ENCODE measurements at regions not wholly inside any gene's neighbourhood (a gene's known extent, or its start where the extent isn't known, plus 50 kb on each side); places are given as distances from the start of the nearest gene placed in this dataset.

GRCh38 chr11:120061036-120061760, 76.7 kb downstream of the TRIM29 start:
- DNase-seq (ENCODE audit: low read depth in 3 of 3), result no peak

DNA sequence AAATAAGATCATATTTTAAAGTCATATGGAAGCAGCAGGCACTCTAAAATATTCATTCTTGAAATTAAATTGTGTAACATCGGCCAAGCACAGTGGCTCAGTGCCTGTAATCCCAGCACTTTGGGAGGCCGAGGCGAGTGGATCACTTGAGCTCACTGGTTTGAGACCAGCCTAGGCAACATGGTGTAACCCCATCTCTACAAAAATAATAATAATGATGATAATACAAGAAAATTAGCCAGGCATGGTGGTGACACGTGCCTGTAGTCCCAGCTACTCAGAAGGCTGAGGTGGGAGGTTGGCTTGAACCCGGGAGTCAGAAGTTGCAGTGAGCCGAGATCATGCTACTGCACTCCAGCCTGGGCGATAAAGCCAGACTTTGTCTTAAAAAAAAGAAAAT, 77.4 kb downstream of the TRIM29 start:
- DNase-seq (ENCODE audit: low read depth in 3 of 3), result no peak

GRCh38 chr11:120058931-120059330, 79.0 kb downstream of the TRIM29 start:
- DNase-seq (ENCODE audit: low read depth in 3 of 3), result no peak

GRCh38 chr11:120057595-120058581, 80.0 kb downstream of the TRIM29 start:
- no peak for DNase-seq (ENCODE audit: low read depth in 3 of 3)

- no peak for DNase-seq (ENCODE audit: low read depth in 3 of 3)
Observed at GRCh38 chr11:120057028-120057330, 80.9 kb downstream of the TRIM29 start.

GRCh38 chr11:120056301-120057027, 81.4 kb downstream of the TRIM29 start:
- no peak for DNase-seq (ENCODE audit: low read depth in 3 of 3)

DNA sequence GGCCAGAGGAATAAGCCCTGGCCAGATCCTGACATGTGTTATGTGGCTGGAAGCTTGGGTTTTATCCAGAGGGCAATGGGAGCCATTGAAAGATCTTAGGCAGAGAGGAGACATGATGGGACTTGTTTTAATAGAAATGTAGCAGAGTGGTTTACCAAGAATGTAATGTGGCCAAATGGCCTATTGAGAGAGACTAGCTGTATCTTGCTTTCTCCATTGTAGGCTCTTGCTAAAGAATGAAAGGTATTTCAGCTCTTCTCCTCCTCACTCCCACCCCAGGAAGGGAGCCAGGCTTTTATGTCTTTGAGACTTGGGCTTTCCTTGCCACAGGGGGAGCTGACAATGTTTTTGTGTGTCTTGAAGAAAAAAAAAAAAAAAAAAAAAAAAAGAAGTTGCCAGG, 82.3 kb downstream of the TRIM29 start:
- no peak for DNase-seq (ENCODE audit: low read depth in 3 of 3)

GRCh38 chr11:120054753-120055045, 83.2 kb downstream of the TRIM29 start:
- no peak for DNase-seq (ENCODE audit: low read depth in 3 of 3)

DNA sequence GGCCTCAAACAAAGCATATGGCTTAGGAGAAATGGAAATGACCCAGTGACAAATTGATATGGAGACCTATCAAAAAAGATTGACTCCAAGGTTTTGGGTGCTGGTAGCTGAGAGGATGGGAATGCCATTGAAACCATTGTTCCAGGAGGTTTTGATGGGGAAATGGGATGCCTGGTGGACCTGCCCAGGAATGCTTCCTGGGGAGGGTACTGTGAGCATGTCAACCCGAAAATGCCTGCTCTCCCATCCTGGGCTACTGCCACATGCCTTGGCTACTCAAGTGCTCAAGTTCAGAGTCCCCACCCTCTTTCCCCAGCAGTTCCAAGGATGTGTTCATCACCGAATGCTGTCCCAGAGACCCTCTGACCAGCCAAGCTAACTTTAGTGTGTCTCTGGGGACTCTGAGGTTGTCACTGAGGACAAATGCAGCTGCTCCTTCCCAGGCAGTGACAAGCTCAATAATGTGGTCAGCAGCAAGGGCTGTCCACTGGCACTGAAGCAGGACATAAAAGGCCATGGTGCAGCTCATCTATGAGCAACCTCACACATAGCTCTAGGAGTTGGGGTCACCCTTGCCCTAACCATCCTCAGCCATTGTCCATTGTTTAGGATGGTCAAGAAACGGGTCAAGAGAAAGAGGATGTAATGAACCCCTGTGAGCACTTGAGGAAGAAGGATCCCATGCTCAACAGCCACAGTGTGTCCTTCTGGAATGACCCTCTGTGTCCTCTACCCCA, 83.7 kb downstream of the TRIM29 start:
- DNase-seq (ENCODE audit: low read depth in 3 of 3), result no peak

- DNase-seq (ENCODE audit: low read depth in 3 of 3), result no peak
Observed at GRCh38 chr11:120052196-120052775, 85.6 kb downstream of the TRIM29 start.

GRCh38 chr11:120044011-120044675, 93.8 kb downstream of the TRIM29 start:
- no peak for DNase-seq (ENCODE audit: low read depth in 3 of 3)

GRCh38 chr11:120043328-120043945, 94.5 kb downstream of the TRIM29 start:
- no peak for DNase-seq (ENCODE audit: low read depth in 3 of 3)

GRCh38 chr11:120041625-120042024, 96.3 kb downstream of the TRIM29 start:
- DNase-seq (ENCODE audit: low read depth in 3 of 3), result no peak

- no peak for DNase-seq (ENCODE audit: low read depth in 3 of 3)
Observed at GRCh38 chr11:120040151-120040840, 97.6 kb downstream of the TRIM29 start.

GRCh38 chr11:120039039-120039438, 98.9 kb downstream of the TRIM29 start:
- DNase-seq (ENCODE audit: low read depth in 3 of 3), result no peak

GRCh38 chr11:120037111-120037510, 100.8 kb downstream of the TRIM29 start:
- DNase-seq (ENCODE audit: low read depth in 3 of 3), result no peak

DNA sequence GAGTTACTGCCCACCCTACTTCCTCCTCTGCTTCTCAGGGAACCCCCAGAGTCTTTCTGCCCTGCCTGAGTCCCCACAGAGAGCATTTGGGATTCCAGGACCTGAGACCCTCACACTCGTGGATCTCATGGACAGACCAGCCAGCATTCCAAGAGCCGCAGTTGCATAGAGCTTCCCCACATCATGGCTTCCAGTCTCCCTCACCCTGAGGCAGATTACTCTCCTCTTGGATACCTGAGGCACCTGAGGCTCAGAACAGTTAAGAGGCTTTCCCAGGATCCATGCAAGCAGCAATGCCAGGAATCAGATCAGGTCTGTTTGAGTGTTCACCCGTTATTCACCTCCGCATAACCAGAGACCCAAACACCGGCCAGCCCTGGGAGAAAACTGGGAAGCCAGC, 102.2 kb downstream of the TRIM29 start:
- DNase-seq (ENCODE audit: low read depth in 3 of 3), result no peak

GRCh38 chr11:120034881-120035630, 102.9 kb downstream of the TRIM29 start:
- DNase-seq (ENCODE audit: low read depth in 3 of 3), result no peak

- no peak for DNase-seq (ENCODE audit: low read depth in 3 of 3)
Observed at GRCh38 chr11:120034176-120034875, 103.6 kb downstream of the TRIM29 start.

All from stimulated activated CD4-positive, alpha-beta T cell treated with anti-CD3 and anti-CD28 coated beads, TNF-alpha, amount 100 ng/mL, for 48 hours (primary cell).